Fibroblast of the aortic adventitia (primary cell): ENCODE measurements at regions not wholly inside any gene's neighbourhood (a gene's known extent, or its start where the extent isn't known, plus 50 kb on each side); places are given as distances from the start of the nearest gene placed in this dataset.

Source experiments
- DNase-seq: peaks from one replicate; pipeline ENCODE4 v3.0.0-alpha.2; 2010; ENCODE audit warnings: low read depth
- H3K4me3 ChIP-seq: 2 replicates; pipeline ENCODE4 v1.5.1; 2011; ENCODE audit warnings: low read depth, mild to moderate bottlenecking, control low read depth, low read length, moderate library complexity
- TF ChIP-seq, protein P1 (sequence below): IDR thresholded peaks from 2 replicates; pipeline ENCODE4 v1.5.1; 2011; ENCODE audit warnings: mild to moderate bottlenecking, low read length, control low read depth, inconsistent platforms; ENCODE audit not compliant: insufficient read depth

DNA sequence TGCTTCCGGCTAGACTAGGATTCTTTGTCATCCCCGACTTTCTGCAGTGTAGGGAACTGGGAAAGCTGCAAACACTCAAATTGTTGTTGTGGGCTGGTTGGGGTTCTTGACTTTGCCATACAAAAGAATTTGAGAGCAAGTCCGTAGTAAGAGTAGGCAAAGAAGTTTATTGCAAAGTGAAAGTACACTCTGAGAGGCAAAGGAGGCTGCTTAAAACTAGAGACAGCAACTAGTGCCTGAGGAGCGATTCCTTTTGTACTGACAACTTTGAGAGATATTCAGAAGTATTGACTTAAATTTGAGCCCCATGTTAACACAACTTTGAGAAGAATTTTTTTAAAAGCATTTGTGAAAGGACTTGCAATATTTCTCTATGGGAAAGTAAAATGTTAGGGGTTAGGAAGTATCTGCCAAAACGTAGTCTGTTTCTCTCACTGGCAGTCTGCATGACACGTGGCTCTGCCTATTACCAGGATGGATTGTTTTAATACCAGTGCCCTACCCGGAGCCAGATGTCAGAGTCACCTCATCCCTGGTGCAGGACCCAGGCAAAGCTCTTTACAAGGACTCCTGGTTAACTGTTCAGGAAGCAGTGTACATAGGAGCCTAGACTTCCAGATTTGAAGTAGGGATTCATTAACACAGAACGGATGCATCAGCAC, 85.0 kb upstream of the CLPB start:
- TF ChIP-seq, protein P1, sequence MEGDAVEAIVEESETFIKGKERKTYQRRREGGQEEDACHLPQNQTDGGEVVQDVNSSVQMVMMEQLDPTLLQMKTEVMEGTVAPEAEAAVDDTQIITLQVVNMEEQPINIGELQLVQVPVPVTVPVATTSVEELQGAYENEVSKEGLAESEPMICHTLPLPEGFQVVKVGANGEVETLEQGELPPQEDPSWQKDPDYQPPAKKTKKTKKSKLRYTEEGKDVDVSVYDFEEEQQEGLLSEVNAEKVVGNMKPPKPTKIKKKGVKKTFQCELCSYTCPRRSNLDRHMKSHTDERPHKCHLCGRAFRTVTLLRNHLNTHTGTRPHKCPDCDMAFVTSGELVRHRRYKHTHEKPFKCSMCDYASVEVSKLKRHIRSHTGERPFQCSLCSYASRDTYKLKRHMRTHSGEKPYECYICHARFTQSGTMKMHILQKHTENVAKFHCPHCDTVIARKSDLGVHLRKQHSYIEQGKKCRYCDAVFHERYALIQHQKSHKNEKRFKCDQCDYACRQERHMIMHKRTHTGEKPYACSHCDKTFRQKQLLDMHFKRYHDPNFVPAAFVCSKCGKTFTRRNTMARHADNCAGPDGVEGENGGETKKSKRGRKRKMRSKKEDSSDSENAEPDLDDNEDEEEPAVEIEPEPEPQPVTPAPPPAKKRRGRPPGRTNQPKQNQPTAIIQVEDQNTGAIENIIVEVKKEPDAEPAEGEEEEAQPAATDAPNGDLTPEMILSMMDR = no peak
- H3K4me3 ChIP-seq = peak overlapping the region; percentile 14
- DNase-seq = peak; percentile 23

DNA sequence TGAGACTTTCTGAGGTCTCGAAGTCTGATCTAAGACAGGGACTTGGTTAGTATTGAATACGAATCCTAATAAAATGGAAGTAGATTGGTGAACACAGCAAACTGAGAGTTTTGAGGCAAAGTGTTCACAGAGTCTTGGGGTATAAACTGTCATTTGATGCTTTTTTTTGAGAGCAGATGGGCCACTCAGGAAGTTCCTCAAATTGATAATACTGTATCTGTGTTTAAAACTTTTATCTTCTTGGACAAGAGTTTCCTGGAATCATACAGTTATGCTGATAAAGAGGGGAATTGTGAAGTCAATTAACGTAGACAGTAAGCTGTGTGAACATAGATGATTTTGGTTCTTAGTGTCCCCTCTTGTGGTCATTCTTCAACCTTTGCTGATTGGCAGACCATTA, 80.0 kb upstream of the CLPB start:
- no peak for DNase-seq
- TF ChIP-seq, protein P1 = no peak
- H3K4me3 ChIP-seq = no peak overlapping the region

DNA sequence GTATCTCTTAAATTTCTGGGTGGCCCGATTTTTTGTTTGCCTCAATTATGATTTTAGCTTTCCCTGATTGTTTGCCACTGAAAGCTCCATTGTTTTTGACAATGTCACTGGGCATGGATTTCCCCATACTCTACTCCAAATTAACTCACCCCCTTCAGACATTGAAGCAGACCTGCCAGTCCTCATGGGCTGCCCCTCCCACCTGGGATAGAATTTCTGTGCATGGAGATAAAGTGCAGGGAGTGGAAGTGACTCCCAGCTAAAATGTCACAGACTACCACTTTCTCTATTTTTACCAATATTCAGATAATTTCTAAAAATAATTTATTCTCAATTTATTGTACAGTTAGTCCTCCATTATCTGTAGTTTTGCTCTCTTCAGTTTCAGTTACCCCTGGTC, 79.1 kb upstream of the CLPB start:
- DNase-seq = no peak
- TF ChIP-seq, protein P1 = no peak
- H3K4me3 ChIP-seq = no peak overlapping the region

DNA sequence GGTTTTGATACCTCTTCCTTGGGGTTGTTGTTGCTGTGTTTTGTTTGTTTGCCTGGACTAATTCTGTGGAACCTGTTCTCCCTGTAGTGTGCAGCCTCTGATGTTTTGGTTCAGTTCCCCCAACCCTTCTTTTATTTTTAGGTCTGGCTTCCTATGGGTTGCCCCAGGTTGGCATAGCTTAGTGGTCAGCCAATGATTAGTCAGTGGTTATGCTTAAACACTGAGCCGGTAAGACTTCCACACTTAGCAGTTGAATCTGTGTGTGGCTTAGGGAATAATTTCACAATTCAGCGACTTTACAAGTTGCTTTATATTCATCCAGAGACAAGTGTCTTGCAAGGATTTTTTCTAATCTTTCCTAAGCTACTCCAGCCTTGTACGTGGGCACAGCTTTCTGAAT, 78.6 kb upstream of the CLPB start:
- TF ChIP-seq, protein P1 = no peak

DNA sequence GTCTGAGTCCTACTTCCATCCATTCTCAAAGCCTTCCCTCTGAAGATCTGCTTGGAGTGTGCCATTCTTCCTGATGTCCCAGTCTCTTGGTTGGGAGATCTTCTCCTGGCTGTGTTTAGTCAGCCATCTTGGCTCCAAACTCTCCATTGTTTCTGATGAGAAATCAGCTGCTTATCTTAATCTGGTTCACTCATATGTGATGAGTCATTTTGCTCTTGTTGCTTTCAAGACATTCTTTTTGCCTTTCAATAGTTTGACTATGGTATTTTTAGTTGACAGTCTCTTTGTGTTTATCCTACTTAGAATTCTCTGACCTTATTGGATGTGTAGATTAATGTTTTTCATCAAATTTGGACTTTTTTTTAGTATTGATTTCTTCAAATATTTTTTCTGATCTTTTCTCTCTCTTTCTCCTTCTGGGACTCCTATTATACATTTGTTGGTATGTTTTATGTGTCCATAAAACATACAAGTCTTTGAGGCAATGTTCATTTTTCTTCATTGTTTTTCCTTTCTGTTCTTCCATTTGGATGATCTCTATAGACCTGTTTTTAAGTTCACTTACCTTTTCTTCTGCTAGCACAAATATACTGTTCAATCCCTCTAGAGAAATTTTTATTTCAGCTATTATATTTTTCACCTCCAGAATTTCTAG, 77.2 kb upstream of the CLPB start:
- no peak overlapping the region for H3K4me3 ChIP-seq
- TF ChIP-seq, protein P1 = no peak
- peak; percentile 89 for DNase-seq

More for the DNA sequence above, 78.6 kb upstream of the CLPB start:
- no peak overlapping the region for H3K4me3 ChIP-seq
- no peak for DNase-seq

DNA sequence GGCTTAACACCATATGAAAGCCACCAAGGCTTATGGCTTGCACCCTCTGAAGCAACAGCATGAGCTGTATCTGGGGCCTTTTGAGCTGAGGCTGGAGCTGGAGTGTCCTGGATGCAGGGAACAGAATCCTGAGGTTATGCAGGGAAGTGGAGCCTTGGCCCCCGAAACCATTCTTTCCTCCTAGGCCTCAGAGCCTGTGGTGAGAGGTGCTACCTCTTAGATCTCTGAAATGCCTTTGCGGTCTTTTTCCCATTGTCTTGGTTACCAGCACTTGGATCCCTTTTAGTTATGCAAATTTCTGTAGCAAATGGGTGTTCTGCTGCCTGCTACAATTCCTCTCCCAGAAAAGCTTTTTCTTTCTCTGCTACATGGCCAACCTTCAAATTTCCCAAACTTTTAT, 72.7 kb upstream of the CLPB start:
- TF ChIP-seq, protein P1 = no peak
- DNase-seq = no peak

More for the DNA sequence above, 72.7 kb upstream of the CLPB start:
- H3K4me3 ChIP-seq = no peak overlapping the region
